ENCODE measurements at regions not wholly inside any gene's neighbourhood (a gene's known extent, or its start where the extent isn't known, plus 50 kb on each side); places are given as distances from the start of the nearest gene placed in this dataset.

DNA sequence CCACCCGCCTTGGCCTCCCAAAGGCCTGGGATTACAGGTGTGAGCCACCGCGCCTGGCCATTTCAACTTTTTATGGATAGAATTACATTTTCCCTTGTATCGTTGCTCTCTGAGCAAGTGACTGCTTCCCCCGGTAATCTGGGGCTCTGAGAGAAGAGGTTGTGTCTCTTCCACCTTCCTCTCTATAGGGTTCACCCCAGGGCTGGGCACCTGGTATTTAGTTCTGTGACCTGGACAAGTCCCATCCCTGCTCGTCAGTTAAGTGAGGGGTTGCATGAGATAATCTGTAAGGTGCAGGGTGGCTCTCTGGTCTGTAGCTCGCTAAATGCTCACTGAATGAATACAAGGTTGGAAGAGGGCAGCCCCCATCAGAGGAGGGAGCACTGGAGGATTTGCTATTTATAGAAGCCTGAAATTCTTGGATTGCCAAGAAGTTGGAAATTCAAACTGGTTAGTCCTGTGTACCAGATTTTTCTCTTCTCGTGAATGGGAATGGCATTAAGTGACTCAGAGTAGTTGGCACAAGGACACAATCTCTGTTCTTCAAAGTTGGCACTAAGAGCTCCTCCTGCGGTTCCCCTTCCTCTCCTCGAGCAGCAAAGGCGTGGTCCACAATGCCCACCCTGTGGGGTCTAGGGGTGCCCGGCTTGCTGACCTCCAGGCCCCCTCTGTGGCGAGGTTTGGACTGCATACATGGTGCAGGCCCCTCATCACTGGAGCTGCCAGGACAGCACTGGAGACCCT lies 68.1 kb upstream of the DLG1 start:
- no peak for TF ChIP-seq ZMYM2 (CRISPR knock-in tag; IDR thresholded peaks at IDR 0.05)
- TF ChIP-seq, protein P1, sequence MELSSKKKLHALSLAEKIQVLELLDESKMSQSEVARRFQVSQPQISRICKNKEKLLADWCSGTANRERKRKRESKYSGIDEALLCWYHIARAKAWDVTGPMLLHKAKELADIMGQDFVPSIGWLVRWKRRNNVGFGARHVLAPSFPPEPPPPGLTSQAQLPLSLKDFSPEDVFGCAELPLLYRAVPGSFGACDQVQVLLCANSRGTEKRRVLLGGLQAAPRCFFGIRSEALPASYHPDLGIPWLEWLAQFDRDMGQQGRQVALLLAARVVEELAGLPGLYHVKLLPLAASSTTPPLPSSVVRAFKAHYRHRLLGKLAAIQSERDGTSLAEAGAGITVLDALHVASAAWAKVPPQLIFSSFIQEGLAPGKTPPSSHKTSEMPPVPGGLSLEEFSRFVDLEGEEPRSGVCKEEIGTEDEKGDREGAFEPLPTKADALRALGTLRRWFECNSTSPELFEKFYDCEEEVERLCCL (CRISPR knock-in tag; IDR thresholded peaks at IDR 0.05; ENCODE audit: borderline replicate concordance) = no peak
- TF ChIP-seq REXO4 (CRISPR knock-in tag; IDR thresholded peaks at IDR 0.05; ENCODE audit: borderline replicate concordance) = no peak
- TF ChIP-seq, protein P2, sequence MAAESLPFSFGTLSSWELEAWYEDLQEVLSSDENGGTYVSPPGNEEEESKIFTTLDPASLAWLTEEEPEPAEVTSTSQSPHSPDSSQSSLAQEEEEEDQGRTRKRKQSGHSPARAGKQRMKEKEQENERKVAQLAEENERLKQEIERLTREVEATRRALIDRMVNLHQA (CRISPR knock-in tag; IDR thresholded peaks at IDR 0.05) = no peak
- TF ChIP-seq, protein P3, sequence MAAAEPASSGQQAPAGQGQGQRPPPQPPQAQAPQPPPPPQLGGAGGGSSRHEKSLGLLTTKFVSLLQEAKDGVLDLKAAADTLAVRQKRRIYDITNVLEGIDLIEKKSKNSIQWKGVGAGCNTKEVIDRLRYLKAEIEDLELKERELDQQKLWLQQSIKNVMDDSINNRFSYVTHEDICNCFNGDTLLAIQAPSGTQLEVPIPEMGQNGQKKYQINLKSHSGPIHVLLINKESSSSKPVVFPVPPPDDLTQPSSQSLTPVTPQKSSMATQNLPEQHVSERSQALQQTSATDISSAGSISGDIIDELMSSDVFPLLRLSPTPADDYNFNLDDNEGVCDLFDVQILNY (CRISPR knock-in tag; conservative IDR thresholded peaks at IDR 0.05) = no peak
- no peak for TF ChIP-seq TEAD3 (CRISPR knock-in tag; optimal IDR thresholded peaks at IDR 0.05; ENCODE audit: borderline replicate concordance)
- TF ChIP-seq RARA (CRISPR knock-in tag; IDR thresholded peaks at IDR 0.05) = no peak
- no peak for TF ChIP-seq HNRNPUL1 (IDR thresholded peaks at IDR 0.05; ENCODE audit: low read depth, low read length)
- TF ChIP-seq ZFP36L1 (CRISPR knock-in tag; IDR thresholded peaks at IDR 0.05) = no peak
- TF ChIP-seq TSC22D2 (CRISPR knock-in tag; IDR thresholded peaks at IDR 0.05; ENCODE audit: borderline replicate concordance) = no peak
- TF ChIP-seq ZNF761 (CRISPR knock-in tag; conservative IDR thresholded peaks at IDR 0.05) = no peak
- no peak for TF ChIP-seq KDM2A (CRISPR knock-in tag; IDR thresholded peaks at IDR 0.05; ENCODE audit: borderline replicate concordance, low read depth)
- TF ChIP-seq, protein P4, sequence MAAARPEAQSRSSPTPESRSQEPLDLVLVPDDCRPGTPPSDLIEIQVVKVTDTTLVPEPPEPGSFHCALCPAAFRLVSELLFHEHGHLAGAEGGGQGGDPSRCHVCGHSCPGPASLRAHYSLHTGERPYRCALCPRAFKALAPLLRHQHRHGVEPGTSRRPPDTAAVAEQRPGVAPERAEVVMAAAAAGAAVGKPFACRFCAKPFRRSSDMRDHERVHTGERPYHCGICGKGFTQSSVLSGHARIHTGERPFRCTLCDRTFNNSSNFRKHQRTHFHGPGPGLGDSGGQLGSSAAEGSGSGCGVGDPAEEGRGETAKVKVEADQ (CRISPR knock-in tag; IDR thresholded peaks at IDR 0.05; ENCODE audit: borderline replicate concordance) = no peak
- TF ChIP-seq MED1 (CRISPR knock-in tag; IDR thresholded peaks at IDR 0.05) = no peak
- no peak for TF ChIP-seq TAF1 (CRISPR knock-in tag; IDR thresholded peaks at IDR 0.05)
- no peak for TF ChIP-seq BRCA1 (CRISPR knock-in tag; IDR thresholded peaks at IDR 0.05)
- no peak for TF ChIP-seq ZFY (CRISPR knock-in tag; IDR thresholded peaks at IDR 0.05)
- Histone ChIP-seq H4K20me1 (ENCODE audit: insufficient read depth, low read length) (no peaks in the 10 kb centered on the region), H3K4me1 (ENCODE audit: insufficient read depth, low read length) (peaks cover 87% of the 10 kb centered on the region), H3K4me2 (ENCODE audit: low read depth, low read length) (no peak overlapping the region), H3K4me3 (replicated peaks in 1 of 3; ENCODE audit: insufficient read depth in 1 of 3, low read depth in 2 of 3, low read length in 3 of 3) (no peak overlapping the region), H3K79me2 (ENCODE audit: insufficient read depth, low read length) (no peaks in the 10 kb centered on the region), H3K9me3 (ENCODE audit: low read length) (no peaks in the 10 kb centered on the region), H3K27ac (ENCODE audit: extremely low read length, insufficient read depth, low read length) (no peak overlapping the region), H3K36me3 (replicated peaks in 1 of 2; ENCODE audit: control insufficient read depth in 1 of 2, insufficient read depth in 2 of 2, low read length in 2 of 2) (no peaks in the 10 kb centered on the region), H2AFZ (ENCODE audit: low read length) (no peak overlapping the region), H3K9ac (ENCODE audit: insufficient read depth, low read depth, low read length) (no peak overlapping the region), H3K27me3 (ENCODE audit: control insufficient read depth in 1 of 2, insufficient read depth in 2 of 2, low read length in 2 of 2) (no peaks in the 10 kb centered on the region)
- 94% methylated on average over 10 of the region's 13 CpGs for WGBS (ENCODE audit: low lambda C conversion rate)
- DNase-seq (ENCODE audit: low spot score) = no peak
- ATAC-seq = no peak
- in situ Hi-C loops (cut with HindIII; ENCODE audit: extremely low pct_ligation_motif_present, low pct_unique_long_range_greater_than_20kb) (no loop called here), intact Hi-C loops (cut with micrococcal nuclease; ENCODE audit: unreplicated experiment) (no loop called here)
- no peak for FAIRE-seq
- CTCF ChIA-PET (ENCODE audit: low intra/inter-chr PET ratio, low total read pairs) = no interaction called here
- POLR2A ChIA-PET = interaction anchor here (0.9 to 2.9 kb wide), 6 partner anchors 11 to 143 kb away, joined by 3 to 20 read pairs (median 4); partner anchors contain the start of gene DLG1
- BruUV-seq (replicated peaks) = no TSS peak

All from HepG2 (cell line).